ENCODE measurements at regions not wholly inside any gene's neighbourhood (a gene's known extent, or its start where the extent isn't known, plus 50 kb on each side); places are given as distances from the start of the nearest gene placed in this dataset.
"Not testable (repeated sequence)": the region's sequence is repeated elsewhere in the genome, so short reads cannot be mapped to it uniquely, and the experiment has no call there.

DNA sequence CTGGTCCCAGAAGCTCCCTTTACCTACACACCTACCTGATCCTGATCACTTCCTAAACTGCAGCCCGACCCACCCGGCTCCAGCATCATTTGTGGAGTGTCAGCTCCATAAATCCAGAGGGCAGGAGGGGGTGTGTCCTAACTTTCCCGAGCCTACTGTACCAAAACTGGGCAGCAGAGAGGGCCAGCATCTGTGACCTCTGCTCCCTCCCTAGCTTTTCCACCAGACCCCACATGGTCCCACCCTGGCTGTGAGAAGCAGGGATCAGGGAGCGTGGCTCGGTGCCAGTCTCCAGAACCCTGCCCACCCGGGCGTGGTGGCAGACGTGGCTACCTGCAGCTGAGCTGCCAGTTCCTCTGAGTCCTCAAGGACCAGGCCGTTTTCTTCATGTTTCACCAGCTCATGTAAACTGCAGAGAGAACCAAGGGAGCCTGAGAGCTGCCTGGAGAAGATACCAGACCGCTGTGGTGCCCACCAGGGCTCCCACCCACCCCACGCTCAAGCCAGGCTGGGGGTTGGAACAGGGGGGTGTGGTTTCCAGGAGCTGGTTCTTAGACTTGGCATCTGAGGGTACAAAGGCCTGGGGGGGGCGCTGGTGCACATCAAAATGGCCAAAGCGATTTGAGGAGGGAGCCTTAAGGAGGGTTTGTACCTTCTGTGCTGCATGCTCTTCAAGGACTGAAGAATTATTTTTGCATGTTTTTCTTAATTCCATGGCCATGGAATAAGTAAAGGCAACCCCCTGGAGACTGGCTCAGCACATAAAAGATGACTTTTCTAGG is 76.7 kb upstream of the DRD5 start:
- DNase-seq: no peak

DNA sequence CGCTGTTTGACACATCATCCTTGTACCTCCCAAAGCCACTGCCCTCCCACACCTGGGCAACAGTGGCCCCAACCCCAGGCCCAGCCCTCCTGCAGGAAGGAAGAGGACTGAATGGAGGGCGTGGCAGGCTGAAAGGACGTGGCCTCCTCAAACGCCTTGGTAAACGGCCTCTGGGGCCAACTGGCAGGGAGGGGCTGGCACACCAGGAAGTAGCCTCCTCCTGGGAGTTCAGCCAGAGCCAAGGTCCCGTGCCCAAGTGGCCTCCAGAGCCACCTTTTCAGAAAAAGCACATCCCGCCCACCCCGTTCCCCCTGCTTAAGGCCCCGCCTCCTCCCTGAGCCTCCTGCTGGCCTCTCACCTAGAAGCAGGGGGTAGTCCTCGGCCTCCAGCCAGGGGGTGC is 74.2 kb upstream of the DRD5 start:
- DNase-seq: not testable (repeated sequence)

DNA sequence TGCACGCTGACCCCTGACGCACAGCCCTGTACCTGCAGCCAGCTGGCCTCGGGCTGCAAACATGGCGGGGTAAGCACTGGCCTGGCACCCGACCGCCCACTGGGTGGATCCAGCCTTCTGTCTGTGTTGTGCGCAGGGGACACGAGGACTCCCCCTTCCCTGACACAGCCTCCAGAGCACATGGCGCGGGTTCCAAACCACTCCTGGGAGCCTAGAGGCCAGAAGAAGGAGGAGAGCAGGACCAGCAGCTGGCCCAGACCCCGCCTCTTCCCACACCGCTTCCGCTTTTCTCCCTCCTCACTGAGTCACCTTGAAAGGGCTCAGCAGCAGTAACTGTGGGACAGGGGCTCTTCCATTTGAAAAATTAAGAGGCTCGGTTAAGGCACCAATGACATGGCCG is 73.5 kb upstream of the DRD5 start:
- DNase-seq: not testable (repeated sequence)

DNA sequence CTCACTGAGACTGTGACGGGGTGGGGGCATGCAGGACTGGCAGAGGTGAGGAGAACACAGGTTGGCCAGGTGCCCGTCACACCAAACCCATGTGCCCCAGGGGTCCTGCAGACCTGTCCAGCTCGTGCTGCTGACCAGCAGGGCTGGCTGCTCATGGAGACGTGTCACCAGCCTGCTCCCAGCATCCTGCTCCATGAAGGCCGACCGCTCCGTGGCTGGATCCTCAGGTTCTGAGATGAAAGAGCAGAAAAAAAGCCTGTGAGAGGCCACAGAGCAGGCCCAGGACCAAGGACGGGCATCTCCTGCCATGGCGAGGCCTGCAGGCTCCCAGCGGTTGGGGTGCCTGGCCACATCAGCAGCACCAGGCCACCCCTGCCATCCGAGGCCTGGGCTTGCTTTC is 71.7 kb upstream of the DRD5 start:
- DNase-seq: no peak

DNA sequence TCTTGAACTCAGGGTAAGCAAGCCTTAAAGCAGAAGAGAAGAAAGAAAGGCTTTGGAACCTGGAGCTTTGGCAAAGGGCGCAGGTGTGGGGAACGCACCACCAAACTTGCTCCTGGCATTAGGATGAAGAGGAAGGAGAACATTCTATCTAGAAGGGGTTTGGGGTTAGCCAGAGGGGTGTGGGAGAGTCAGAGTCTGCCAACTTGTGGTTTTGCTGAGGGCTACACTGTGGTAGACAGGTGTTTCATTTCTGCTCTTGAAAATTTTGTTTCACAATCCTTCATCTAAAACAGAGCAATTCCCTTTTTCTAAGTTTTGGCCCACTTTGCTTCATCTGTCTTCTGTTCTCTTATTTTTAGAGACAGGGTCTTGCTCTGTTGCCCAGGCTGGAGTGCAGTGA is 66.2 kb upstream of the DRD5 start:
- DNase-seq: not testable (repeated sequence)

DNA sequence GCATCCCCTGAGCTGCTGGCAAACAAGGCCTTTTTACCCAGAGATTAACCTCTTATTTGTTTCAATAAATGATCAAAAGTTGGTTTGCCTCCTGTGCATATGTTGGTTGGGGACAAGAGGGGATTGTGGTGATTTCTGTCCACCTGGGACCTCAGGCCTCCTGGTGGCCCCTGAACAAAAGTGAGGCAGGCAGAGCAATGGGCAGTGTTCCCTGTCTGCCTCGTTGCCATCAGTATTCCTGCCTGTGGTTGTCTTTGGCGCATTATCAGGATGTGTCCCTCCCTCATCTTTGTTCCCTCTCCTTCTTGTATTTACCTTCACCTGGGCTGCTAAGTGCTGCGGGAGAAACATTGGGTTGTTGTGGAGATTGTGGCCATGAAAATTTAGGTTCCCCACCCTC is 65.3 kb upstream of the DRD5 start:
- DNase-seq: no peak

DNA sequence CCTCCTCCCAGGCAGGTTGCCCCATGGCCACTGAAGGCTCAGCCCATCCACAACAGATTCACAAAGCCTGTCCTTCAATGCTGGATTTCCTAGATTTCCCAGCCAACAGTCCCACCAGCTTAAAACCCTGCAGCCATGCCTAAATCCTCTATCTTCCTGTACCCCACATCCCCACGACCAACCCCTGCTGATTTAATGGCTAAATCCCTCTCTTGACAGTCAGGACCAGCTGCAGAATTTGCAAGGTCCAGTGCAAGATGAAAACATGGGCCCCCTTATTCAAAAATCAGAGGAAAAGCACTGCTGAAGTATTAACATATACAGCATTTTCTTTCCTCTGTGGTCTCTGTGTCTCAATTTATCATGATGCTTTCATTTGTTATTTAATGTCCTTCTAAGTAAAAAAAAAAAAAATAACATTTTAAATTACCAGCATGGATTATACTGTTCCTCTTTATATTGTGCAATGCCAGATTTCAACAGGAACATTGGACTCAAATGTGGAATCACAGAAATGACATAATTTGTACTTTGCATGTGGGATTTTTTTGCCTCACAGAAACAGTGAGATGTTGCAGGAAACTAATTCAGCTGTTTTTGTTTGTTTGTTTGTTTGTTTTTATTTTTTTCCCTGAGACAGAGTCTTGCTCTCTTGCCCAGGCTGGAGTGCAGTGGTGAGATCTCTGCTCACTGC is 63.0 kb upstream of the DRD5 start:
- not testable (repeated sequence) for DNase-seq

DNA sequence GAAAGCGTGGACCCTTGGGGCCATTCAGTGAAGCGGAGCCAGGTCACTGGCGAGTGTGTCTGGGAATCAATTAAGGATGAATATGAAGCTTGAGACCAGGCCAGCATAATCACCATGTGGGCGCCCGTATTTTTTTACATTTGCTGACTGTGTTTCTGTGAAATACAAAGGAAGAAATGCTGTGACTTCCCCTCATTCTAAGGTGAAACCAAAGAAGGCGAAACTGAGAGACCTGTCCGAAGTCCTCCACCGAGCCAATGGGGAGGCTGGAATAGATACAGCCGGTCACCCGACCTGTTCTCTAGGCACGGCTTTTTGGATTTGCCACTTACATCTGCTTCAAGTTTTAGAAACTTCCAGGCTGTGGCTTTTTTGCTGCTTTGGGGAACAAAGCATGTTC is 59.3 kb upstream of the DRD5 start:
- DNase-seq: not testable (repeated sequence)
